C4-2B (cell line): ENCODE measurements at regions not wholly inside any gene's neighbourhood (a gene's known extent, or its start where the extent isn't known, plus 50 kb on each side); places are given as distances from the start of the nearest gene placed in this dataset.

Source experiments
- H3K27ac ChIP-seq: fragments of 450-650 bp; 2 replicates; pipeline ENCODE4 v1.5.1; 2017
- ZFX ChIP-seq: fragments of 450-650 bp; IDR thresholded peaks from 2 replicates; pipeline ENCODE4 v1.6.1; 2017
- TF ChIP-seq, protein P1 (sequence below): fragments of 450-650 bp; conservative IDR thresholded peaks from 2 replicates; pipeline ENCODE4 v1.5.1; 2017; ENCODE audit warnings: mild to moderate bottlenecking

DNA sequence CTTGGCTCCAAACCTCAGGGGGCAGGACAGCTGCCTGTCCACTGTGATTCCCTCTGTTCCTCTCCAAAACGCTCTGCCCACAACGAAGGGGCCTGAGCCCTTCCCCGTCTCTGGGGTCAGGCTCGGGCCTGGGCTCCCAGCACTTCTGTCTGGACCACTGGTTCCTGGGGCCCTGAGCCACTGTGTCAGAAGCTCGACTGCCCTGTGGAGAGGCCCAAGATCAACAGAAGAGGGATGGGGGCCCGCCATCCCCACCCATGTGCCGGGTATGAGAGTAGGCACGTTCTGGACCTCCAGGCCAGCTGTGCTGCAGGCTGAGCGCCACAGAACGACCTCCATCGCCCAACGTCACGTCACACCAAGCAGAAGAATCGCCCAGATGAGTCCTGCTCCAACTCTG is 119.9 kb upstream of the HS6ST1 start:
- TF ChIP-seq, protein P1, sequence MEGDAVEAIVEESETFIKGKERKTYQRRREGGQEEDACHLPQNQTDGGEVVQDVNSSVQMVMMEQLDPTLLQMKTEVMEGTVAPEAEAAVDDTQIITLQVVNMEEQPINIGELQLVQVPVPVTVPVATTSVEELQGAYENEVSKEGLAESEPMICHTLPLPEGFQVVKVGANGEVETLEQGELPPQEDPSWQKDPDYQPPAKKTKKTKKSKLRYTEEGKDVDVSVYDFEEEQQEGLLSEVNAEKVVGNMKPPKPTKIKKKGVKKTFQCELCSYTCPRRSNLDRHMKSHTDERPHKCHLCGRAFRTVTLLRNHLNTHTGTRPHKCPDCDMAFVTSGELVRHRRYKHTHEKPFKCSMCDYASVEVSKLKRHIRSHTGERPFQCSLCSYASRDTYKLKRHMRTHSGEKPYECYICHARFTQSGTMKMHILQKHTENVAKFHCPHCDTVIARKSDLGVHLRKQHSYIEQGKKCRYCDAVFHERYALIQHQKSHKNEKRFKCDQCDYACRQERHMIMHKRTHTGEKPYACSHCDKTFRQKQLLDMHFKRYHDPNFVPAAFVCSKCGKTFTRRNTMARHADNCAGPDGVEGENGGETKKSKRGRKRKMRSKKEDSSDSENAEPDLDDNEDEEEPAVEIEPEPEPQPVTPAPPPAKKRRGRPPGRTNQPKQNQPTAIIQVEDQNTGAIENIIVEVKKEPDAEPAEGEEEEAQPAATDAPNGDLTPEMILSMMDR, result no peak
- TF ChIP-seq ZFX, result no peak
- no peak overlapping the region for H3K27ac ChIP-seq

- no peak overlapping the region for H3K27ac ChIP-seq
- TF ChIP-seq ZFX, result no peak
- TF ChIP-seq, protein P1, result no peak
Measured at GRCh38 chr2:128439031-128439790, 120.5 kb upstream of the HS6ST1 start.

DNA sequence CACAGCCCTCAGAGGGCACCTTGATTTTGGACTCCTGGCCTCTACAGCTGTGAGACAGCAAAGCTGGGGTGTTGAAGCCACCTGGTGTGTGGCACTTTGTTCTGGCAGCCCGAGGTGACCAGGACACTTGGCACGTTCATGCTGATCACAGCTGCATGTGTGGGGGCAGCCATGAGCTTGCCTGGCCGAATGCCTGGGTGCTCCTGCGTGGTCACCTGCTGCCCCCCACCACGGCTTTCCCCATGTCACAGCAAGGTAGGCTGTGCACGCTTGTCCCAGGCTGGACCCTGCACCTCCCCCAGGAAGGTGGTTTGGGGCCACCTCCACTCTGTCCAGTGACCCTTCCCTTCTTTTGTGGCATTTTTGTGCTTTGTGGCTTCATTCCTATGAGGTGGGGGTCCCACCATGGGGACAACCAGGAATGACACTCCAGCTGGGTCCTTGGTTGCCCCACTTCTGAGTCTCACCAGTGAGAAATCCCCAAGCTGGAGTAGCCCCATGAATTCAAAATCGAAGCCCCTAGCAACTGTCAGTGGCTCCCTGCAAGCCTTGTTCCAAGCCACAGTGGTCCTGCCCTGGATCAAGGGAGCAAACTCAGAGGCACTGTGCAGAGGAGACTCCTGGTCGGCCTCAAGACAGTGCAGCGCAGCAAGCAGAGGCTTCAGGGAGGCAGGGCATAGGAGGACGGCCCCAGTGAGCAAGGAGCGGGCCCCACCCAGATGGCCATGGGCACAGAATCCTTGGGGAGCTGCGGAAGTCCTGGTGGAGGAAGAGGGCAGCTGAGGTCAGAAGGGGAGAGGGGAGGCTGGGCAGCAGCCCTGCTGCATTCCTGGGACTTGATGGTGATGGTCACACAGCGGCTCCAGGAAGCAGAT is 121.4 kb upstream of the HS6ST1 start:
- no peak overlapping the region for H3K27ac ChIP-seq
- TF ChIP-seq, protein P1, result no peak
- no peak for TF ChIP-seq ZFX

- TF ChIP-seq ZFX, result no peak
- H3K27ac ChIP-seq, result peak overlapping the region; percentile 89
Measured at GRCh38 chr2:128440666-128441340, 122.1 kb upstream of the HS6ST1 start.

GRCh38 chr2:128441341-128442052 is 122.8 kb upstream of the HS6ST1 start:
- no peak for TF ChIP-seq ZFX
- TF ChIP-seq, protein P1, result no peak
- peak overlapping the region; percentile 89 for H3K27ac ChIP-seq

DNA sequence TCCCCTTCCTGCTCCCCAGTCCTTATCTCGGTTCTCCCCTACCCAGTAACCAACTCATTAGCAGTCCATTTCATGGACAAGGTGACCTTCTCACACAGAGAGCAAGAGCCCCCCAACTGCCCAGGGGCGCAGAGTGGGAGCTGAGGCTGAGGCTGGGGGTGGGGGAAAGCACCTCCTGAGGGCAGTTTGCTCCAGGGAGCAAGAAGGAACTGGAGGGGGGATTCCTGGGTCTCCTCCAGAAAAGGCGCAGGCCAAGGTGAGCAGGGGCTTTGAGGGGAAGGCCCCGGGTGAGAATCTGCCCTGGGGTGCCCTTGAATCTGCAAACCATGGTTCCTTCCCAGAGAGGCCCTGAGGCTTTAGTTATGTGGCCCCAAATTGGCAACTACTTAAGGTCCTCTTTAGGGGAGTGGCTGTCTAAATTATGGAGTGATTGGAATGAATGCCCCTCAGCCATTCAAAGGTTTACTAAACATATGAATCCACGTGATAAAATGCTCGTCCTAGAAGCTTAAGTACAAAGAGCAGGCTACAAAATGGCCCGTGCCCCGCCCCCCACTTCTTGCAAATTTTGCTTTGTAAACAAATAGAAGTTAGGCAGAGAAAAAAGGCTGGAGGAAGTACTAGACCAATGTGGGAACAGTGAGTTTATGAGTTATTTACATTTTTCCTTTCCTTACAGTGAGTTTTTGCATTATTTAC is 123.5 kb upstream of the HS6ST1 start:
- peak overlapping the region; percentile 89 for H3K27ac ChIP-seq
- TF ChIP-seq, protein P1, result no peak

- TF ChIP-seq, protein P1, result no peak
- 0 out of 2 replicates have a peak, but pooled peaks have one; percentile 23 for TF ChIP-seq ZFX
- peak overlapping the region; percentile 89 for H3K27ac ChIP-seq
Measured at GRCh38 chr2:128442891-128443302, 124.2 kb upstream of the HS6ST1 start.
